IMR-90 (cell line): ENCODE measurements at regions not wholly inside any gene's neighbourhood (a gene's known extent, or its start where the extent isn't known, plus 50 kb on each side); places are given as distances from the start of the nearest gene placed in this dataset.
A peak's percentile ranks its signal among the peaks of the same experiment; 100 is the strongest.

Experiments used
- ATAC-seq: fragments of 200-7000 bp; cut with Tn5 transposase; 2 replicates; pipeline ENCODE4 v1.9.1; 2020; ENCODE audit warnings: low read depth, mild to moderate bottlenecking, moderate library complexity
- BruUV-seq: library from RNA; stranded (reverse); fragments of 400-500 nt; replicated peaks from 2 replicates; lab custom pipeline; 2021; lab: Mats Ljungman, UMichigan
- CTCF ChIA-PET: fragments of 300-600 bp; formaldehyde crosslinking; extraction: SDS; loops from one replicate; lab custom pipeline; 2021; ENCODE audit warnings: antibody characterized with exemption; lab: Yijun Ruan, JAX
- POLR2A ChIA-PET: fragments of 300-600 bp; sonication (Branson Sonifier 250); formaldehyde crosslinking; loops from one replicate; lab custom pipeline; 2022; ENCODE audit warnings: antibody characterized with exemption; ENCODE audit not compliant: unreplicated experiment; lab: Charles Lee
- DNase-seq: peaks from one replicate; pipeline ENCODE4 v3.0.0; 2013
- H2AFZ ChIP-seq: replicated peaks from 2 replicates; pipeline ENCODE3; 2013; ENCODE audit warnings: low read length, mild to moderate bottlenecking; ENCODE audit not compliant: poor library complexity
- H2AK5ac ChIP-seq: 2 replicates; pipeline ENCODE4 v1.6.1; 2013; ENCODE audit warnings: low read depth, low read length, inconsistent platforms
- H2AK9ac ChIP-seq: replicated peaks from 2 replicates; pipeline ENCODE3; 2013; ENCODE audit warnings: mild to moderate bottlenecking, low read depth, low read length, moderate library complexity; ENCODE audit not compliant: poor library complexity
- H2BK120ac ChIP-seq: 2 replicates; pipeline ENCODE4 v1.6.1; 2013; ENCODE audit warnings: low read depth, low read length, inconsistent platforms
- H2BK15ac ChIP-seq: 3 replicates; pipeline ENCODE4 v1.6.1; 2013; ENCODE audit warnings: low read depth, low read length, inconsistent platforms
- H2BK20ac ChIP-seq: 2 replicates; pipeline ENCODE4 v1.6.1; 2013; ENCODE audit warnings: low read depth, mild to moderate bottlenecking, inconsistent platforms, low read length, moderate library complexity
- H2BK5ac ChIP-seq: 2 replicates; pipeline ENCODE4 v1.6.1; 2013; ENCODE audit warnings: mild to moderate bottlenecking, low read depth, low read length, inconsistent platforms; ENCODE audit not compliant: poor library complexity, severe bottlenecking
- H3K14ac ChIP-seq: replicated peaks from 2 replicates; pipeline ENCODE4 v1.6.1; 2013; ENCODE audit warnings: low read depth, low read length, inconsistent platforms
- H3K18ac ChIP-seq: 2 replicates; pipeline ENCODE4 v1.6.1; 2013; ENCODE audit warnings: low read depth, low read length, control low read depth
- H3K23ac ChIP-seq: 2 replicates; pipeline ENCODE4 v1.6.1; 2013; ENCODE audit warnings: low read depth, low read length, inconsistent platforms
- H3K27ac ChIP-seq: 2 replicates; pipeline ENCODE4 v1.5.1; 2013; ENCODE audit warnings: mild to moderate bottlenecking, control low read depth, low read length; ENCODE audit not compliant: insufficient read depth
- H3K27me3 ChIP-seq: 2 replicates; pipeline ENCODE4 v1.6.1; 2013; ENCODE audit warnings: low read length; ENCODE audit not compliant: control insufficient read depth, insufficient read depth
- H3K36me3 ChIP-seq: 2 replicates; pipeline ENCODE4 v1.6.1; 2013; ENCODE audit warnings: low read length, mixed read lengths; ENCODE audit not compliant: control insufficient read depth, insufficient read depth
- H3K4ac ChIP-seq: 2 replicates; pipeline ENCODE4 v1.6.1; 2013; ENCODE audit warnings: low read depth, low read length, inconsistent platforms
- H3K4me1 ChIP-seq: 2 replicates; pipeline ENCODE4 v1.6.1; 2013; ENCODE audit warnings: low read length, mixed read lengths; ENCODE audit not compliant: control insufficient read depth, insufficient read depth
- H3K4me2 ChIP-seq: 2 replicates; pipeline ENCODE4 v1.6.1; 2013; ENCODE audit warnings: low read depth, mild to moderate bottlenecking, control low read depth, low read length, moderate library complexity
- H3K4me3 ChIP-seq: 2 replicates; pipeline ENCODE4 v1.5.1; 2013; ENCODE audit warnings: low read depth, mild to moderate bottlenecking, control low read depth, low read length, moderate library complexity; ENCODE audit not compliant: insufficient read depth
- H3K56ac ChIP-seq: 2 replicates; pipeline ENCODE4 v1.6.1; 2013; ENCODE audit warnings: low read length, inconsistent platforms; ENCODE audit not compliant: insufficient read depth; ENCODE audit errors: extremely low read depth
- H3K79me1 ChIP-seq, 2 experiments: 2 replicates each; pipeline ENCODE4 v1.6.1; 2013; ENCODE audit warnings: low read length in 2 of 2, inconsistent platforms in 1 of 2, low read depth in 1 of 2
- H3K9ac ChIP-seq: 2 replicates; pipeline ENCODE4 v1.6.1; 2013; ENCODE audit warnings: low read depth, low read length, control low read depth
- H3K9me1 ChIP-seq: 2 replicates; pipeline ENCODE4 v1.6.1; 2013; ENCODE audit warnings: low read length, inconsistent platforms; ENCODE audit not compliant: insufficient read depth
- H3K9me3 ChIP-seq: 2 replicates; pipeline ENCODE4 v1.6.1; 2013; ENCODE audit warnings: low read length; ENCODE audit not compliant: control insufficient read depth, insufficient read depth
- H4K20me1 ChIP-seq: 2 replicates; pipeline ENCODE4 v1.6.1; 2013; ENCODE audit warnings: low read length, inconsistent platforms; ENCODE audit not compliant: insufficient read depth
- H4K5ac ChIP-seq: 2 replicates; pipeline ENCODE4 v1.6.1; 2013; ENCODE audit warnings: mild to moderate bottlenecking, low read depth, low read length, control low read depth
- H4K8ac ChIP-seq, 2 experiments: 2 replicates each; pipeline ENCODE4 v1.6.1; 2013; ENCODE audit warnings: low read depth in 2 of 2, low read length in 2 of 2, control low read depth in 1 of 2, inconsistent platforms in 1 of 2
- H4K91ac ChIP-seq: 2 replicates; pipeline ENCODE4 v1.6.1; 2013; ENCODE audit warnings: low read depth, low read length, inconsistent platforms; ENCODE audit not compliant: insufficient read depth
- BHLHE40 ChIP-seq: fragments of 150-350 bp; IDR thresholded peaks from 2 replicates; pipeline ENCODE4 v1.6.1; 2016; ENCODE audit warnings: mild to moderate bottlenecking, low read depth, low read length
- CHD1 ChIP-seq: IDR thresholded peaks from 2 replicates; pipeline ENCODE4 v1.6.1; 2012; ENCODE audit warnings: low read depth, low read length, improper control_type of control experiment
- CTCF ChIP-seq: conservative IDR thresholded peaks from 2 replicates; pipeline ENCODE4 v1.5.1; 2012; ENCODE audit warnings: mild to moderate bottlenecking, low read depth, low read length, improper control_type of control experiment
- ELK1 ChIP-seq: fragments of 150-350 bp; IDR thresholded peaks from 2 replicates; pipeline ENCODE4 v1.6.1; 2016; ENCODE audit warnings: low read depth, mild to moderate bottlenecking, low read length, moderate library complexity, borderline replicate concordance
- MAZ ChIP-seq: IDR thresholded peaks from 2 replicates; pipeline ENCODE4 v1.6.1; 2012; ENCODE audit warnings: low read depth, mild to moderate bottlenecking, low read length, improper control_type of control experiment, moderate library complexity, borderline replicate concordance
- MXI1 ChIP-seq: IDR thresholded peaks from 2 replicates; pipeline ENCODE4 v1.6.1; 2012; ENCODE audit warnings: low read depth, mild to moderate bottlenecking, low read length, moderate library complexity, borderline replicate concordance
- NFE2L2 ChIP-seq: fragments of 150-350 bp; IDR thresholded peaks from 2 replicates; pipeline ENCODE4 v1.6.1; 2016; ENCODE audit warnings: low read depth, mild to moderate bottlenecking, low read length
- POLR2A ChIP-seq: IDR thresholded peaks from 2 replicates; pipeline ENCODE4 v1.6.1; 2012; ENCODE audit warnings: mild to moderate bottlenecking, low read depth, low read length
- RAD21 ChIP-seq: IDR thresholded peaks from 2 replicates; pipeline ENCODE4 v1.6.1; 2012; ENCODE audit warnings: low read length, improper control_type of control experiment
- RCOR1 ChIP-seq: IDR thresholded peaks from 2 replicates; pipeline ENCODE4 v1.6.1; 2012; ENCODE audit warnings: mild to moderate bottlenecking, low read length, improper control_type of control experiment; ENCODE audit not compliant: insufficient replicate concordance
- USF2 ChIP-seq: fragments of 150-350 bp; IDR thresholded peaks from 2 replicates; pipeline ENCODE4 v1.6.1; 2017; ENCODE audit warnings: mild to moderate bottlenecking, antibody characterized with exemption, low read length, low read depth
- WGBS, 2 experiments: methylation state at CpG; one replicate each; pipeline versions ENCODE4 v1.1.5 to v1.1.7; 2013; ENCODE audit warnings: missing lambda C conversion rate in 2 of 2; ENCODE audit not compliant: insufficient read length in 1 of 2; ENCODE audit errors: extremely low coverage in 2 of 2; 5-methylcytosine and 5-hydroxymethylcytosine counted together
- dilution Hi-C: fragments of 300-500 bp; cut with HindIII; formaldehyde crosslinking; loops from one replicate; pipeline ENCODE4 v1.14.3; 2018; ENCODE audit warnings: low sequenced_read_pairs; ENCODE audit not compliant: unreplicated experiment
- in situ Hi-C: fragments of 300-500 bp; cut with MboI; formaldehyde crosslinking; loops from 3 replicates; pipeline ENCODE4 v1.14.3; 2019; ENCODE audit warnings: low sequenced_read_pairs, inconsistent platforms, mixed read lengths
- intact Hi-C: fragments of 100-400 bp; cut with micrococcal nuclease; formaldehyde crosslinking; loops from 2 replicates; pipeline ENCODE4 v1.10.0; 2022

- Histone ChIP-seq H3K36me3 (no peaks in the 10 kb centered on the region), H2AFZ (no peak overlapping the region), H4K8ac (no peak overlapping the region; a peak in 1 of 4 replicates), H3K79me1 (no peaks in the 10 kb centered on the region), H4K5ac (no peak overlapping the region), H3K9me1 (peaks cover 8% of the 10 kb centered on the region; the same call in 1 of the 2 replicates), H3K56ac (no peak overlapping the region), H3K4me2 (no peak overlapping the region), H3K9ac (no peak overlapping the region), H4K20me1 (no peaks in the 10 kb centered on the region), H2AK5ac (peak overlapping the region; percentile 79), H2BK20ac (peak overlapping the region; percentile 78), H2AK9ac (no peak overlapping the region), H3K27me3 (no peaks in the 10 kb centered on the region), H3K18ac (no peak overlapping the region), H3K4me3 (no peak overlapping the region), H2BK5ac (no peak overlapping the region), H2BK15ac (peak overlapping the region; percentile 41; the same call in 1 of the 3 replicates), H2BK120ac (peak overlapping the region; percentile 3), H4K91ac (0 out of 2 replicates have a peak overlapping the region, but pooled peaks have one; percentile 3), H3K27ac (no peak overlapping the region), H3K4ac (peak overlapping the region; percentile 35; the same call in 1 of the 2 replicates), H3K23ac (no peak overlapping the region), H3K9me3 (no peaks in the 10 kb centered on the region), H3K14ac (peak overlapping the region; percentile 78; the same call in 1 of the 2 replicates), H3K4me1 (no peaks in the 10 kb centered on the region)
- no TSS peak for BruUV-seq
- no peak for ATAC-seq
- no CpG with 5 or more reads among the region's 5 CpGs for WGBS, 2 experiments
- ChIA-PET CTCF (no interaction called here), POLR2A (no interaction called here)
- no peak for DNase-seq
- dilution Hi-C loops: no loop called here
- TF ChIP-seq CTCF (no peak), MXI1 (no peak), BHLHE40 (no peak), RAD21 (no peak), CHD1 (no peak), MAZ (no peak), RCOR1 (no peak), ELK1 (no peak), NFE2L2 (no peak), USF2 (no peak), POLR2A (no peak)
- in situ Hi-C loops: no loop called here
- intact Hi-C loops: no loop called here
These were observed 63.8 kb upstream of the ETS2 start for GRCh38 chr21:38741950-38742256.
